ENCODE measurements at regions not wholly inside any gene's neighbourhood (a gene's known extent, or its start where the extent isn't known, plus 50 kb on each side); places are given as distances from the start of the nearest gene placed in this dataset.

DNA sequence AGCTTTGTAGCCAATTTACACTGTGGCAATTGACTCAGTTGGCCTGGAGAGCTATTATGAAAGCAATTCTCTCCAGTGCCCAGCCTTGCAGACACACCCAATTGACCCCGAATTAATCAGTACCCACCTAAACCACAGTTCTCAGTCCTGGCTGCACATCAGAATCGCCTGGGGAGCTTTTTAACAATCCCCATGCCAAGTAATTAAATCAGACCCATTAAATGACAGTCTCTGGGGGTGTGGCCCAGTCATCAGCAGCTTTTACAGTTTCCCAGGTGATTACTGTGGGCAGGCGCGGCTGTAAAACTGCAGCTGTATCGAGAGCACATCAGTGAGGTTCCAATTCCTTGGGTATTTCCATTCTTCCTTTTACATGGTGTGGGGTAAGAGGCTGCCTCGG is 460.9 kb upstream of the FAT1 start:
- DNase-seq (ENCODE audit: low read depth), result no peak

DNA sequence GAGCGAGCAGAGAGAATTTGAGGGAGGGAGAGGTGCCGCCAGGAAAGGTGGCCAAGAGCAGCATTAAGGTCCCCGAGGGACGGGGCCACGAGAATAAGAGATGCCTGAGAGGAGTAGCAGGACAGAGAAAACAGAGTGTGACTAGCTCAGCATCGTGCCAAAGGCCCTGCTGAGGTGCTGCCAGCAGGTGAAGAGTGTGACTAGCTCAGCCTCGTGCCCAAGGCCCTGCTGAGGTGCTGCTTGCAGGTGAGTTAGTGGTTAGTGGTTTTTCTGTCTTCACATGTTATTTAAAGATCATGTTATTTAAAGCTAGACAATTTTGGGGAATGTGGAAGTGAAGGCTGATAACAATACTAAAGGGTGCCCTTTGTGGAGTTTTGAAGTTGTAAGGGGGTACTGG is 464.5 kb upstream of the FAT1 start:
- no peak for DNase-seq (ENCODE audit: low read depth)

DNA sequence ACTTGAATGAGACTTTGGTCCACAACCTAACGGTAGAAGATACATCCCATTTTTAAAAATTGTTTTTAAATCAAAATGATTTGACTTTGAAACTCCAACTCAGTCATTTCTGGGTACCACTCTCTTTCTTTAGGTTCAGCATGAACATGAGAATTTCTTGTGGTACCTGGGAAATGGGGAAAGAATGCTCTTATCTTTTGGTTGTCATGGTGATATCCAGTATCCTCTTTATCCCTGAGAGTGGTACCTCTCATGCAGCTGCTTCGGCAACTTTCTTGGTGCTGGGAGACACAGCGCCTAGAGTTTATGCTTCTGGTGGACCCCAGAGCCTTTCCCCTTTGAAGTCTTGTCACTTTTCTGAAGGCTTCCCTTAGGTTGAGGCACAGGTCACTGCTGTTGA is 465.1 kb upstream of the FAT1 start:
- DNase-seq (ENCODE audit: low read depth), result no peak

DNA sequence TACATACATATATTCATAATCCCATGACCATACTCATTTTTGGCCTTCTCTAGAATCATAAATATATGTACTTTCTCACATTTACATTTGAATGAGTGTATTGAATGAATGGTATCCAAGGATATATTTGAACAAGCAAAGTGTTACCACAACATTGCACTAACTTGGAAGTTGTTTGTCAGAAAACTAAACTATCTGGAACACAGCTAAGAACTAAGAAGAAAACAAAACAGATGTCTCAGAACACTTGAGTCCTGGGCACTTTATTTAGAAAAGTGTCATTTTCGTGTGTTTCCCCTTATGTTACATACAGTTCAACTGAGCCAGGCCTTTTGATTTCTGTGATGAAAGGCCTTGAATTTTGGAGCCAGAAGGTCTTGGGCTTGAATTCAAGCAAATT is 466.7 kb upstream of the FAT1 start:
- no peak for DNase-seq (ENCODE audit: low read depth)

- no peak for DNase-seq (ENCODE audit: low read depth)
These were observed 468.0 kb upstream of the FAT1 start for GRCh38 chr4:187191676-187192075.

DNA sequence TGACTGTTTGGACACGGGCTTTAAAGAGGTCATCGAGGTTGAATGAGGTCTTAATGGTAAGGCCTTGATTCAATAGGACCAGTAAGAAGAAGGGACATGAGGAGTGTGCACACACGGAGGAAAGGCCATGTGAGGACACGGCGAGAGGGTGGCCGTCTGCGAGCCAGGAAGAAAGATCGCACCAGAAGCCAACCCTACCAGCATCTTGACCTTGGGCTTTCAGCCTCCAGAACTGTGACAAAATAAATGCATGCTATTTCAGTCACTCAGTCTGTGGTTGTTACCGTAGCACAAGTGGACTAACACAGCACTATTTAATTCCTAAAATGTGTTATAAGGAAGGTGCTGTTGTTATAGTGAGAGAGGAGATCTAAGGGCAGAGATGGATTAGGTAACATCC is 468.6 kb upstream of the FAT1 start:
- DNase-seq (ENCODE audit: low read depth), result no peak

DNA sequence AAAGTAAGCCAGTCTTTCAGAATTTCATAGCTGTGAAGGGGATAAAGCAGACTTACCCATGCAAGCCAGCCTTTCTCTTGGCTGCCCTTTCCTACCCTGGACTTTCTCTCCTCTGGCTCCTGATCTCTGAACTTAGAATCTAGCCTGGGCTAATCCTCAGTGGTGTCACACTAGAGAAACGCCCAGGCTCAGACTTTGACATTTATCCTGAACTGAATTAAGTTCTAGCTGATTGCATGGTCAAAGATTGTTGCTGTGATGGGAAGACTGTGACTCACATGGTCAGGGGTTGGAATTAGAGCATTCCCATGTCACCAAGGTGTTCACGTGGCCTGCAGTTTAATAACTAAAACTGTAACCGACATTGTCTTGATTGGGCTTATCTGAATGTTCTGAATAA is 469.5 kb upstream of the FAT1 start:
- DNase-seq (ENCODE audit: low read depth), result no peak

GRCh38 chr4:187204389-187204918 is 480.8 kb upstream of the FAT1 start:
- no peak for DNase-seq (ENCODE audit: low read depth)

DNA sequence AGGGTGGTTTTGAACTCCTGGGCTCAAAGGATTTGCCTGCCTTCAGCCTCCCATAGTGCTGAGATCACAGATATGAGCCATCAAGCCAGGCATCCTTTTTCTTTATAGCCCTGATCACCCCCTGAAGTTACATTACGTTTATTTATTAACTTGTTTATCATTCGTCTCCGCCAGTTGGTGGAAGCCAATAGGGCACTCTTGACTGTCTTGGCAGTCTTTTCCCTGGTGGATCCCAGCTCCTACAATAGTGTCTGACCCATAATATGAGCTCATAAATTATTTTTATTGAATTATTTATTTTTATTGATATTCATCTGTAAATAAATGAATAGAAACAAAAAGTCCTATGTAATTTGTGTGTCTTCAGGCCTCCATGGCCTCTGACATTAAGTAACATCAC is 484.3 kb upstream of the FAT1 start:
- no peak for DNase-seq (ENCODE audit: low read depth)

- DNase-seq (ENCODE audit: low read depth), result no peak
These were observed 485.0 kb upstream of the FAT1 start for GRCh38 chr4:187208651-187209050.

DNA sequence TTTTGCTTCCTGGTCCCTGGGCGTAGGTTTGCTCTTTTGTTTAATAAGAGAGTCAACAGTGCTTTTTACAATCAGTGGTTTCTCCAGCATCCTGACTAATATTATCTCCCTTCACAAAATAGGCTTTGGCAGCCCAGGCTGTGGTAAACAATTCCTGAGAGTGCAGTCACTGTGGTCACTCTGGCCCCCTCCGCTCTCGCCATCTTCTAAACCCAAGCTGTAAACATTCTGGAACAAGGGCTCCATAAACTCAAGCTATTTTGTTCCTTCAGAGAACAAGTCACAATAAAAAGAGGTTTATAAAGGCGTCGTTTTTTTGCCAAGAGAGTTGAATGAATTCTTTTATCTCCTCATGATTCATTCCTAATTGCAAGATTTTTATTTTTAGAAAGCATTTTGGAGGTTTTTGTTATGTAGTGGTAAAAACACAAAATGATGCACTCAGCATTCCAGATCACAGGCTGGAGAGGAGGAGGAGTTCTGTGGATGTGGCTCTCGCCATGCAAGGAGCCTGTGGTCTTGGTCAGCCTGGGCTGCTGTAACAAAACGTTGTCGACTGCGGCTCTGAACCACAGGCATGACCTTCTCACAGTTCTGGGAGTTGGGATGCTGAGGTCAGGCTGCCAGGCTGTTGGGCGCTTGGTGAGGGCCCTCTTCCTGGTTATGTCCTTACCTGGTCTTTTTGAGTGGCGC is 486.4 kb upstream of the FAT1 start:
- DNase-seq (ENCODE audit: low read depth), result peak; percentile 24

GRCh38 chr4:187212446-187213080 is 488.9 kb upstream of the FAT1 start:
- no peak for DNase-seq (ENCODE audit: low read depth)

DNA sequence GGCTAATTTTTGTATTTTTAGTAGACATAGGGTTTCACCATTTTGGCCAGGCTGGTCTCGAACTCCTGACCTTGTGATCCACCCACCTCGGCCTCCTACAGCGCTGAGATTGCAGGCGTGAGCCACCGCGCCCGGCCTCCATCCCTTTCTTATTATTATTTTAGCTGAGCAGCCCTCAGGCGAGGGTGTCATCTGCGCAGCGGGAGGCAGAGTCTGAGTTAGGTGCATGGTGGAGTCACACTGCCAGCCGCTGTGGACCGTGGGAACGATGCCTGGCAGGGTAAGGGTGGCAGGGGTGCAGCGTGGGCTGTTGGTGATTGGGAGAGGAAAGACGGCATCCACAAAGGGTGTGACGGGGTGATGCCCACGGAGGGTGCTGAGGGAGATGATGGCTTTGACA is 491.8 kb upstream of the FAT1 start:
- DNase-seq (ENCODE audit: low read depth), result no peak

GRCh38 chr4:187218705-187219245 is 495.1 kb upstream of the FAT1 start:
- DNase-seq (ENCODE audit: low read depth), result no peak

DNA sequence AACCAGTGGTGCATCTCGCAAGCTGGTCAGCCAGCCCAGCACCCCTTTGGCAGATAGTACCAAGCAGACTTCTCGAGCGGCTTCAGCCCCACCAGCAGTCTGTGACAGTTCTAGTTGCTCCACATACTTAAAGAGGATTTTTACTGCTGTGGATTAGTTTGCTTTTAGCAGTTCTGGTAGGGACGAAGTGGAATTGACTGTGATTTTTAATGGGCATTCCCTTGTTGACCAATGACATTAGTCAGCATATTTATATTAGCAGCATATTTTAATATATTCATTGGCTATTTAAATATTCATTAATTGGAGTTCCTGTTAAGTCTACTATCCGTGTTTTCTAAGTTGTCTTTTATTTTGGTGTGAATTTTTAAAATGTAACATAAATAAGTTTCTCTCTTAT is 500.9 kb upstream of the FAT1 start:
- DNase-seq (ENCODE audit: low read depth), result no peak

DNA sequence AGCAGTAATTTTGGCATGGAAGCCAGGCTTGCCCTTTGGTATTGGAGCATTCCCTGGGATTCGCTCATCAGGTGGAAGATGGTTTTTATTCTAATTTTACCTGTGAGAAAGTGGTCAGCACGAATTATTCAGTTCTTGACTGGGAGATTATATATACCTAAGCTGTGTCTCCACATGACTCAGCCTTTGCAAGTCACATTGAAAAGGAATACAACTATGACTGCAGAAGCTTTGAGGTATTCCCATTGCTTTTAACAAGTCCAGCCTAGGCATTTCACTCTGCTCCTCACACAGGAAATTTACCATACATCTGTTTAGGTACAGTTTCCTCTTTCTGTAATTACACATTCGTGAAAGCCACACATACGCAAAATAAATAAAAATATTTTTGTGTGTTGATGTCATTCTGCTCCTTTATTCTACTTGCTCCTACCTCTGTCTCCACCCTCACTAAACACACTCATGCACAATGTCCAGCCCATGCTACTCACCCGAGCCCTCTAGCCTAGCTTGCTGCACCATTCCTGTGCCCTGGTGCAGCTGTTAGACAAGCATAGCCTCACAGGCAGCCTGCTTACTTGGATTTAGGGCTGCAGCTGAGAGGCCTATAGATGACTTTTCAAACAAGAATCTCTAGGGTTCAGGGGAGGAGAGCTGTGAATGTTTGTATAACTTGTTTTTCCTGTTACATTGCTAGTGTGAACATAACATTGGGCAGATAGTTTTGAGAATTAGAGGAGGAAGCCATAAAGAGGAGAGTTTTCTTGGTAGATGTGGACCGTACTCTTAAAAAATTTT is 504.4 kb upstream of the FAT1 start:
- DNase-seq (ENCODE audit: low read depth), result no peak

- no peak for DNase-seq (ENCODE audit: low read depth)
These were observed 508.5 kb upstream of the FAT1 start for GRCh38 chr4:187232196-187232595.

GRCh38 chr4:187232796-187233195 is 509.1 kb upstream of the FAT1 start:
- no peak for DNase-seq (ENCODE audit: low read depth)

DNA sequence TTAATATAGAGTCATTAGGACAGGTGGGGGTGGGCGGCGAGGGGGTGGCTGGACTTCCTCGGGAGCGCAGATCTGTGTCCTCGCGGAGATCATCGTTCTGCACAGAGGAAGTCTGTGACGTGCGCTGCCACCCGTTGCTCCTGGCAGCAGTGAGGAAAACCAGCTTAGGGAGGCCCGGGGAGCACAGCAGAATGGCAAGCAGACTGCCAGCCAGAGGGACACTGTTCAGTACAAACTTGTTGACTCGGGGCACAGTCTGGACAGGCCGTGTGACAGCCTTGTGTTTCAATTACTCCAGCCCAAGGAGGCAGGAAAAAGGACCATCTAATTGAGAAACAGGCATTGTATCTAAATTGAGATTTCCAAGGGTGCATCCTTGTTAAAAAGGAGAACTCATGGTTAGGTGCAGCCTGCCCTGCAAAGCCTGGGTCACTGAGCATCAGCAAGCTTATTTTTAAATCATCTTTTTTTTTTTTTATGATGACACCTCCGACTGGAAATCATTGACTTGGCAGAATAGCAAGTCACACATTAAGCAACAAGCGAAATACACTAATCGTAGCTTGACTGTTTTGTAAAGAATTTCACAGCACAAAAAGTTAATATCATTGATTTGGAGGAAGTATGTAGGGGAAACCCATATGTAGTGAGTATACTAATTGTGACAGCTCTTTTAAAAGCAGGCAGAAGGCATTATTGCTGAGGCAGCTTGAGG is 512.0 kb upstream of the FAT1 start:
- DNase-seq (ENCODE audit: low read depth), result no peak

DNA sequence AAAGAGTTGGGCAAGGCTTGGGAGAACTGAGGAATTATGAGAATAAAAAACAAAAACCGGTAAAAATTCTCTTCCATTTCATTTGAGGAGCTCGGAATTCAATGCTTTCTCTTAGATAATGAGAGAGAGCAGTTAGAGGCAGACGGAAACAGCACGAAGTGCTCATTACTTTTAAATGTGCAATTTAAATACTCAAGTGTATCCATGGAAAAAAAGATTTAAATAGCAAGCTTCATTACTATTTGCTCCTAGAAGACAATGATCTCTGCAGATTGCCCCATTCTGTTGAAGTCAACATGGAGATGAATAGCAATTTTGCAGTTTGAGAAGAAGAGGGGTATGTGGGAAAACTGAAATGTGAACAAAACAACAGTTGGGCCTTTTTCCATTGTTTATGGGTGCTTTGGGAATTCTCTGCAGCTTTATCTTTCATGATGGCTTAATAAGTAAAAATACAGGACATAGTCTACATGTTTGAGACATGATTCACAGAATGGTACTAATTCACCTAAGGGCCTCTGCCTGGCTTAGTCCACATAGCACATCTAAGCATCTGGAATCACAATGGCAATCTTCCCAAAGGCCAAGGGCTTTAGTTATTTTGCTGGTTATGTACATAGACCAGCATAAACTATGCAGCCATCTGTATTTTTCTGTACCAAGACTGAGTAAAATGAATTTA is 512.7 kb upstream of the FAT1 start:
- peak; percentile 42 for DNase-seq (ENCODE audit: low read depth)

DNA sequence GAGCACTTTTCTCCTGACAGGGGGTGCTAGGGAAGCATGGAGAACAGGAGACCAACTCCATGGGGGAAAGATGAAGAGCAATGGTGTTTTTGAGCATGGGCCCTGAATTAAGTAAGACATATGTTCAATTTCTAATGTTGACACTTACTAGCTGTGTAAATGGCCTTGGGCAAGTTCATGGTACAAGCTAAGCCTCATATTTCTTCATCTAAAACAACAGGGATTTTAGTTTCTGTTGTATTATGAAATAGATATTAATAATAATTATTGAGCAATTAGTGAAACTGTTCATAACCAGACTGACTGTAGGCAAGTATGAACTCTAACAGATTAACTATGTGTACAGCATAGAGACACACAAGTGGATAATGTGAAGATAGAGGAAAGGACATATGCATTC is 515.0 kb upstream of the FAT1 start:
- DNase-seq (ENCODE audit: low read depth), result no peak

- DNase-seq (ENCODE audit: low read depth), result no peak
These were observed 528.2 kb upstream of the FAT1 start for GRCh38 chr4:187251896-187252295.
